Astrocyte (in vitro differentiated cells and primary cell): ENCODE measurements at regions not wholly inside any gene's neighbourhood (a gene's known extent, or its start where the extent isn't known, plus 50 kb on each side); places are given as distances from the start of the nearest gene placed in this dataset.

Source experiments
- DNase-seq: peaks from one replicate; pipeline ENCODE4 v3.0.0-alpha.2; 2010; ENCODE audit warnings: low read depth
- FAIRE-seq: peaks from 2 replicates; lab custom pipeline; 2011; peaks lifted over from hg19 to GRCh38; lab: Jason Lieb, UNC
- H2AFZ ChIP-seq: 2 replicates; pipeline ENCODE4 v1.6.0; 2012; ENCODE audit warnings: low read depth, low read length, inconsistent platforms
- H3K27ac ChIP-seq: 2 replicates; pipeline ENCODE4 v1.5.1; 2011; ENCODE audit warnings: low read depth, low read length, inconsistent platforms
- H3K27me3 ChIP-seq: 2 replicates; pipeline ENCODE4 v1.6.0; 2011; ENCODE audit warnings: low read length, inconsistent platforms; ENCODE audit not compliant: insufficient read depth
- H3K36me3 ChIP-seq: 2 replicates; pipeline ENCODE4 v1.5.1; 2011; ENCODE audit warnings: low read length, inconsistent platforms; ENCODE audit not compliant: insufficient read depth
- H3K4me1 ChIP-seq: 2 replicates; pipeline ENCODE4 v1.5.1; 2011; ENCODE audit warnings: low read length, inconsistent platforms; ENCODE audit not compliant: insufficient read depth
- H3K4me2 ChIP-seq: 2 replicates; pipeline ENCODE4 v1.6.0; 2012; ENCODE audit warnings: low read length, inconsistent platforms
- H3K4me3 ChIP-seq: 2 replicates; pipeline ENCODE4 v1.5.1; 2011; ENCODE audit warnings: low read depth, mild to moderate bottlenecking, low read length, inconsistent platforms; ENCODE audit not compliant: insufficient read depth
- H3K79me2 ChIP-seq: 2 replicates; pipeline ENCODE4 v1.6.0; 2012; ENCODE audit warnings: mild to moderate bottlenecking, low read length, inconsistent platforms; ENCODE audit not compliant: insufficient read depth
- H3K9ac ChIP-seq: 2 replicates; pipeline ENCODE4 v1.6.0; 2012; ENCODE audit warnings: mild to moderate bottlenecking, low read length, inconsistent platforms
- H3K9me3 ChIP-seq: 2 replicates; pipeline ENCODE4 v1.5.1; 2012; ENCODE audit warnings: low read depth, mild to moderate bottlenecking, low read length, inconsistent platforms; ENCODE audit not compliant: insufficient read depth
- H4K20me1 ChIP-seq: 2 replicates; pipeline ENCODE4 v1.6.0; 2012; ENCODE audit warnings: low read length, inconsistent platforms; ENCODE audit not compliant: insufficient read depth
- H3K27ac Mint-ChIP-seq: one replicate; pipeline ENCODE4 v1.8.0; 2021; ENCODE audit warnings: mild to moderate bottlenecking, mixed read lengths; ENCODE audit not compliant: unreplicated experiment
- H3K27me3 Mint-ChIP-seq: one replicate; pipeline ENCODE4 v1.8.0; 2021; ENCODE audit warnings: low read depth, mixed read lengths; ENCODE audit not compliant: unreplicated experiment
- H3K36me3 Mint-ChIP-seq: one replicate; pipeline ENCODE4 v1.8.0; 2021; ENCODE audit warnings: low read depth, mixed read lengths; ENCODE audit not compliant: unreplicated experiment
- H3K4me1 Mint-ChIP-seq: one replicate; pipeline ENCODE4 v1.8.0; 2021; ENCODE audit warnings: low read depth, mixed read lengths; ENCODE audit not compliant: unreplicated experiment
- H3K4me3 Mint-ChIP-seq: one replicate; pipeline ENCODE4 v1.8.0; 2021; ENCODE audit warnings: mild to moderate bottlenecking, moderate library complexity, mixed read lengths; ENCODE audit not compliant: unreplicated experiment
- H3K9me3 Mint-ChIP-seq: one replicate; pipeline ENCODE4 v1.8.0; 2021; ENCODE audit warnings: mild to moderate bottlenecking, mixed read lengths; ENCODE audit not compliant: unreplicated experiment
- CTCF ChIP-seq: IDR thresholded peaks from 2 replicates; pipeline ENCODE4 v1.5.1; 2011; ENCODE audit warnings: low read depth, mild to moderate bottlenecking, inconsistent platforms, low read length, moderate library complexity; ENCODE audit not compliant: insufficient read depth
- EZH2 ChIP-seq: IDR thresholded peaks from 2 replicates; pipeline ENCODE4 v1.6.1; 2012; ENCODE audit warnings: mild to moderate bottlenecking, low read length, inconsistent platforms; ENCODE audit not compliant: insufficient read depth

GRCh38 chr1:5744911-5745799 lies 247.1 kb downstream of the NPHP4 start:
- no peak overlapping the region for H3K27ac ChIP-seq
- H4K20me1 ChIP-seq: no peaks in the 10 kb centered on the region
- no peak overlapping the region for H2AFZ ChIP-seq
- no peaks in the 10 kb centered on the region for H3K9me3 Mint-ChIP-seq
- no peaks in the 10 kb centered on the region for H3K4me1 ChIP-seq
- H3K4me2 ChIP-seq: no peak overlapping the region
- no peaks in the 10 kb centered on the region for H3K36me3 Mint-ChIP-seq
- no peaks in the 10 kb centered on the region for H3K27me3 ChIP-seq
- no peak overlapping the region for H3K4me3 Mint-ChIP-seq
- H3K9me3 ChIP-seq: no peaks in the 10 kb centered on the region
- no peaks in the 10 kb centered on the region for H3K79me2 ChIP-seq
- DNase-seq (no peak), FAIRE-seq (no peak)
- H3K27me3 Mint-ChIP-seq: peaks cover 57% of the 10 kb centered on the region
- H3K27ac Mint-ChIP-seq: no peak overlapping the region
- H3K36me3 ChIP-seq: no peaks in the 10 kb centered on the region
- TF ChIP-seq CTCF (no peak), EZH2 (no peak)
- no peak overlapping the region for H3K4me3 ChIP-seq
- H3K9ac ChIP-seq: no peak overlapping the region
- no peaks in the 10 kb centered on the region for H3K4me1 Mint-ChIP-seq

GRCh38 chr1:5744341-5744740 lies 247.9 kb downstream of the NPHP4 start:
- Mint-ChIP-seq H3K27ac (no peak overlapping the region), H3K9me3 (no peaks in the 10 kb centered on the region), H3K27me3 (peaks cover 56% of the 10 kb centered on the region), H3K4me3 (no peak overlapping the region), H3K4me1 (peaks cover 2% of the 10 kb centered on the region), H3K36me3 (no peaks in the 10 kb centered on the region)
- TF ChIP-seq CTCF (no peak), EZH2 (no peak)
- Histone ChIP-seq H3K9me3 (no peaks in the 10 kb centered on the region), H3K79me2 (no peaks in the 10 kb centered on the region), H3K27me3 (no peaks in the 10 kb centered on the region), H4K20me1 (no peaks in the 10 kb centered on the region), H3K4me3 (no peak overlapping the region), H3K9ac (no peak overlapping the region), H2AFZ (no peak overlapping the region), H3K4me1 (no peaks in the 10 kb centered on the region), H3K27ac (no peak overlapping the region), H3K36me3 (no peaks in the 10 kb centered on the region), H3K4me2 (no peak overlapping the region)
- FAIRE-seq: no peak
- no peak for DNase-seq
